ENCODE measurements at regions not wholly inside any gene's neighbourhood (a gene's known extent, or its start where the extent isn't known, plus 50 kb on each side); places are given as distances from the start of the nearest gene placed in this dataset.

GRCh38 chr9:73845954-73846690 is 651.0 kb upstream of the RORB start:
- H3K27me3 Mint-ChIP-seq, result peaks cover 4% of the 10 kb centered on the region
- no peak for DNase-seq (ENCODE audit: extremely low spot score, unreplicated experiment)
- no peaks in the 10 kb centered on the region for H3K36me3 Mint-ChIP-seq
- no peak for TF ChIP-seq CTCF (conservative IDR thresholded peaks at IDR 0.05)
- no peak overlapping the region for H3K4me3 Mint-ChIP-seq
- H3K4me1 Mint-ChIP-seq (ENCODE audit: unreplicated experiment), result no peaks in the 10 kb centered on the region
- no peak overlapping the region for H3K27ac Mint-ChIP-seq
- H3K9me3 Mint-ChIP-seq, result no peaks in the 10 kb centered on the region

GRCh38 chr9:73847536-73847935 is 649.6 kb upstream of the RORB start:
- peaks cover 4% of the 10 kb centered on the region for H3K27me3 Mint-ChIP-seq
- H3K4me3 Mint-ChIP-seq, result no peak overlapping the region
- no peaks in the 10 kb centered on the region for H3K4me1 Mint-ChIP-seq (ENCODE audit: unreplicated experiment)
- no peak overlapping the region for H3K27ac Mint-ChIP-seq
- TF ChIP-seq CTCF (conservative IDR thresholded peaks at IDR 0.05), result no peak
- no peak for DNase-seq (ENCODE audit: extremely low spot score, unreplicated experiment)
- no peaks in the 10 kb centered on the region for H3K36me3 Mint-ChIP-seq
- H3K9me3 Mint-ChIP-seq, result no peaks in the 10 kb centered on the region

GRCh38 chr9:73853549-73853948 is 643.6 kb upstream of the RORB start:
- Mint-ChIP-seq H3K4me3 (no peak overlapping the region), H3K9me3 (no peaks in the 10 kb centered on the region), H3K4me1 (ENCODE audit: unreplicated experiment) (no peaks in the 10 kb centered on the region), H3K27ac (no peak overlapping the region), H3K36me3 (no peaks in the 10 kb centered on the region), H3K27me3 (no peaks in the 10 kb centered on the region)
- DNase-seq (ENCODE audit: extremely low spot score, unreplicated experiment), result no peak
- TF ChIP-seq CTCF (conservative IDR thresholded peaks at IDR 0.05), result no peak

DNA sequence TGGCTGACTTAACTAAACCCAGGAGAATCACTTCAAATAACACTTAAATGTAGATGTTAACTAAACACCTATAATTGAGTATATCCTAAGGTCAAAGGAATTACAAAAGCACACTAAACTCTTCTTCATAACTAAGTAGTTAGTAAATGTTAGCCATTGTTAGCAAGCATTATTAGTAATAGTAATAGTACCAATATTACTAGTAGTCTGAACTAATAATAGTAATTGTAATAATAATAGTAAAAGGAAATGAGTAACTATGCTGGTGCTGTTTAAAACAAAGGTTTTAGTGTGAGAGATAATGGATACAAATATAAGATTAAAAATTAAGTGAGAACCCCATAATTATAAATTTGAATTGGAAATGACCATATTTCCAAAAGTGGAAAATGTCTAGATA is 641.9 kb upstream of the RORB start:
- Mint-ChIP-seq H3K27ac (no peak overlapping the region), H3K4me3 (no peak overlapping the region), H3K4me1 (ENCODE audit: unreplicated experiment) (no peaks in the 10 kb centered on the region), H3K36me3 (no peaks in the 10 kb centered on the region), H3K9me3 (no peaks in the 10 kb centered on the region), H3K27me3 (no peaks in the 10 kb centered on the region)
- TF ChIP-seq CTCF (conservative IDR thresholded peaks at IDR 0.05), result no peak
- DNase-seq (ENCODE audit: extremely low spot score, unreplicated experiment), result no peak

DNA sequence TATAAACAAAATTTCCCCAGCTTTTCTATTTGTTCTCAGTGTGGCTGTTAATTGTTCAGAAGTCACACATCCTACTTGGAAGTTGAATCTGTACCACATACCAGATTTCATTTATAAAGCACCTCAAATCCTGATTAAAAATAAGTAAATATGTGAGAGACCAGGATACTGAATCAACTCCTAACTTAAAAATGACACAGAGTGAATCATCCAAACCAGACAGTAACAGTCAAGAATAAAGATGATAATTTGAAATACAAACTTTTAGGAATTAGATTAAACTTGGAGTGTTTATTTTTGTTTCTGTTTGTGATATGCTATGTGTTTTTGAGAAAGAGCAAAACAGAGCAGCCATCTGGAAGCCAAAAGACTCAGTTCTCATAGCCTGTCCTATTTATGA is 633.2 kb upstream of the RORB start:
- no peak for DNase-seq (ENCODE audit: extremely low spot score, unreplicated experiment)
- Mint-ChIP-seq H3K27ac (no peak overlapping the region), H3K27me3 (no peaks in the 10 kb centered on the region), H3K4me3 (no peak overlapping the region), H3K9me3 (no peaks in the 10 kb centered on the region), H3K36me3 (no peaks in the 10 kb centered on the region), H3K4me1 (ENCODE audit: unreplicated experiment) (no peaks in the 10 kb centered on the region)
- no peak for TF ChIP-seq CTCF (conservative IDR thresholded peaks at IDR 0.05)

All from type B pancreatic cell (in vitro differentiated cells).